GM12864 (cell line): ENCODE measurements at regions not wholly inside any gene's neighbourhood (a gene's known extent, or its start where the extent isn't known, plus 50 kb on each side); places are given as distances from the start of the nearest gene placed in this dataset.

Source experiments
- DNase-seq: peaks from one replicate; pipeline ENCODE4 v3.0.0-alpha.2; 2011; ENCODE audit warnings: low read depth
- H3K4me3 ChIP-seq: 2 replicates; pipeline ENCODE4 v1.5.1; 2011; ENCODE audit warnings: mild to moderate bottlenecking, low read depth, low read length, control low read depth
- TF ChIP-seq, protein P1 (sequence below): IDR thresholded peaks from 2 replicates; pipeline ENCODE4 v1.5.1; 2011; ENCODE audit warnings: low read depth, mild to moderate bottlenecking, moderate library complexity, low read length, control low read depth, inconsistent platforms; ENCODE audit errors: missing control alignments

DNA sequence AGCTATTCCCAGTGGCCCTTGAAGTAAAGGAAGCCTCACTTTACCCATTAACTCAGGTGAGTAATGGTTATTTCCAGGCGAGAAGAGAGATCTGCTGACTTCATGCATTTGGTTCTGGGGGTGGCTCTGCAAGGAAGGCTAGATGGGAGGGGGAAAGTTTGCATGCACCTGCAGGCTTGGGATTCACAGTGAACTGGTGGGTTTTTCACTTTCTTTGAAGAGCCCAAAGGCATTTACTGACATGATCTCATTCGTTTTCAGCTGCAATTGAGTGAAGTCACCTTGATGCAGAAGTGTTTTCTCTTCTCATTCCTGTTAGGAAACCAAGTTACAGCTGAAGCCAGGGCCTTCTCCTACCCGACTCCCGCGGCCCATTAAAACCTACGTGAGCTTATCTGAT lies 131.0 kb upstream of the N4BP1 start:
- DNase-seq = no peak
- TF ChIP-seq, protein P1, sequence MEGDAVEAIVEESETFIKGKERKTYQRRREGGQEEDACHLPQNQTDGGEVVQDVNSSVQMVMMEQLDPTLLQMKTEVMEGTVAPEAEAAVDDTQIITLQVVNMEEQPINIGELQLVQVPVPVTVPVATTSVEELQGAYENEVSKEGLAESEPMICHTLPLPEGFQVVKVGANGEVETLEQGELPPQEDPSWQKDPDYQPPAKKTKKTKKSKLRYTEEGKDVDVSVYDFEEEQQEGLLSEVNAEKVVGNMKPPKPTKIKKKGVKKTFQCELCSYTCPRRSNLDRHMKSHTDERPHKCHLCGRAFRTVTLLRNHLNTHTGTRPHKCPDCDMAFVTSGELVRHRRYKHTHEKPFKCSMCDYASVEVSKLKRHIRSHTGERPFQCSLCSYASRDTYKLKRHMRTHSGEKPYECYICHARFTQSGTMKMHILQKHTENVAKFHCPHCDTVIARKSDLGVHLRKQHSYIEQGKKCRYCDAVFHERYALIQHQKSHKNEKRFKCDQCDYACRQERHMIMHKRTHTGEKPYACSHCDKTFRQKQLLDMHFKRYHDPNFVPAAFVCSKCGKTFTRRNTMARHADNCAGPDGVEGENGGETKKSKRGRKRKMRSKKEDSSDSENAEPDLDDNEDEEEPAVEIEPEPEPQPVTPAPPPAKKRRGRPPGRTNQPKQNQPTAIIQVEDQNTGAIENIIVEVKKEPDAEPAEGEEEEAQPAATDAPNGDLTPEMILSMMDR = no peak
- H3K4me3 ChIP-seq = no peak overlapping the region

- DNase-seq = no peak
- TF ChIP-seq, protein P1 = no peak
Observed at GRCh38 chr16:48734220-48734619, 124.2 kb upstream of the N4BP1 start.

GRCh38 chr16:48704710-48705109 lies 94.7 kb upstream of the N4BP1 start:
- no peak for DNase-seq
- TF ChIP-seq, protein P1 = no peak

More at GRCh38 chr16:48734220-48734619, 124.2 kb upstream of the N4BP1 start:
- no peak overlapping the region for H3K4me3 ChIP-seq

GRCh38 chr16:48687421-48688038 lies 77.5 kb upstream of the N4BP1 start:
- TF ChIP-seq, protein P1 = peak; percentile 72
- peak; percentile 19 for DNase-seq
- H3K4me3 ChIP-seq = no peak overlapping the region

More at GRCh38 chr16:48704710-48705109, 94.7 kb upstream of the N4BP1 start:
- no peak overlapping the region for H3K4me3 ChIP-seq

- no peak overlapping the region for H3K4me3 ChIP-seq
- TF ChIP-seq, protein P1 = no peak
- DNase-seq = no peak
Observed at GRCh38 chr16:48684148-48684547, 74.2 kb upstream of the N4BP1 start.

DNA sequence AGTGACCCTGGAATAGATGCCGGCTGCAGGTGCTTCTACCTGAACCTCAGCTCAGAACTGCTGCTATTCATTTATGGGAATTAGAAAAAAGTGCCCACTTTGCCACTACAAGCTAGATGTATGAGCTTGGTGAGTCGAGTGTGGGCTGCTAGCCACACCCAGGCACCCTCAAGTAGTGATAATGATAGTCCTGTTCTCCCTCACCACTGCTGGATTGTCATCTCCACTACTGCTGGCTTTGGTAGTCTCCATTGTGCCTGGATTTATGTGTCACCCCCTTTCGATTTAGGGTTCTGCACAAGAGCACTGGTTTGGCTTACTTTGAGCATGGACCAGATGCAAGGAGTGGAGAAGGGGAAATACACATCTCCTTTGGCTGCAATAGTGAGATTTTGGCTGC lies 73.0 kb upstream of the N4BP1 start:
- TF ChIP-seq, protein P1 = no peak
- DNase-seq = no peak
- no peak overlapping the region for H3K4me3 ChIP-seq

DNA sequence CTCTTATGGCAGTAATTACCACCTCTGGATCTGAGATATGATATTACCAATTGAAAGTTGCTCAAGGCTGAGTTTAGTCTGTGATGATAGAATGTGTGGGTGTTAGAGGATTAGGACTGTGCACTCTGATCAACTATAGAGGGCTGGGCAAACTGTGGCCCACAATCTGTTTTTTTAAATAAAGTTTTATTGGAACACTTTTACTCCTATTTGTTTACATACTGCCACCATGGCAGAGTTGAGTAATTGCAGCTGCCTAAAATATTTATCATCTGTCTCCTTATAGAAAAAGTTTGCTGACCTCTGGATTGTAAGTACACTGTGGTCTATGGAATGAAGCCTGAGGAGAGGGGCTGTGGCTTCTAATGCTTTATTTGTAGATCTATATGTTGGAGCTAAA lies 71.5 kb upstream of the N4BP1 start:
- no peak for DNase-seq
- TF ChIP-seq, protein P1 = peak; percentile 24
- H3K4me3 ChIP-seq = no peak overlapping the region
